Natural killer cell (primary cell): ENCODE measurements at regions not wholly inside any gene's neighbourhood (a gene's known extent, or its start where the extent isn't known, plus 50 kb on each side); places are given as distances from the start of the nearest gene placed in this dataset.
A peak's percentile ranks its signal among the peaks of the same experiment; 100 is the strongest.

Experiments used
- ATAC-seq, 3 donors: fragments of 150-1000 bp in 2 of 3; fragments of 200-7000 bp in 1 of 3; cut with Tn5 transposase; 1 replicate in 1 of 3; 2 replicates in 2 of 3; pipeline ENCODE4 v1.10.0; 2021; ENCODE audit warnings: mild to moderate bottlenecking in 2 of 3, moderate library complexity in 2 of 3
- DNase-seq, 2 donors: peaks; one replicate each; pipeline versions ENCODE4 v3.0.0 to v3.0.0-alpha.2; 2013 to 2021; ENCODE audit warnings: mixed read lengths in 1 of 2
- H3K27ac ChIP-seq: one replicate; pipeline ENCODE4 v1.5.1; 2013; ENCODE audit warnings: mild to moderate bottlenecking, low read length
- H3K27me3 ChIP-seq: one replicate; pipeline ENCODE4 v1.6.1; 2013; ENCODE audit warnings: low read length; ENCODE audit not compliant: control insufficient read depth, insufficient read depth
- H3K36me3 ChIP-seq: one replicate; pipeline ENCODE4 v1.6.1; 2013; ENCODE audit warnings: low read length; ENCODE audit not compliant: control insufficient read depth, insufficient read depth
- H3K4me1 ChIP-seq: one replicate; pipeline ENCODE4 v1.6.1; 2013; ENCODE audit warnings: low read length; ENCODE audit not compliant: control insufficient read depth, insufficient read depth
- H3K4me3 ChIP-seq: one replicate; pipeline ENCODE4 v1.5.1; 2013; ENCODE audit warnings: low read length
- H3K9me3 ChIP-seq: one replicate; pipeline ENCODE4 v1.6.1; 2013; ENCODE audit warnings: low read length; ENCODE audit not compliant: control insufficient read depth, insufficient read depth
- H3K27ac Mint-ChIP-seq, 2 donors: one replicate each; pipeline ENCODE4 v1.8.0; 2022; ENCODE audit warnings: mild to moderate bottlenecking in 2 of 2, mixed read lengths in 2 of 2, moderate library complexity in 1 of 2
- H3K27me3 Mint-ChIP-seq, 2 donors: one replicate each; pipeline ENCODE4 v1.8.0; 2022; ENCODE audit warnings: low read depth in 2 of 2, mixed read lengths in 2 of 2
- H3K36me3 Mint-ChIP-seq: one replicate; pipeline ENCODE4 v1.8.0; 2022; ENCODE audit warnings: mixed read lengths
- H3K4me1 Mint-ChIP-seq, 2 donors: one replicate each; pipeline ENCODE4 v1.8.0; 2022; ENCODE audit warnings: mixed read lengths in 2 of 2
- H3K4me3 Mint-ChIP-seq: one replicate; pipeline ENCODE4 v1.8.0; 2022; ENCODE audit warnings: mild to moderate bottlenecking, moderate library complexity, mixed read lengths
- H3K9me3 Mint-ChIP-seq, 2 donors: one replicate each; pipeline ENCODE4 v1.8.0; 2022; ENCODE audit warnings: mixed read lengths in 2 of 2
- WGBS: methylation state at CpG from one replicate; pipeline ENCODE4 v1.1.7; 2013; ENCODE audit warnings: missing lambda C conversion rate; ENCODE audit not compliant: insufficient coverage; 5-methylcytosine and 5-hydroxymethylcytosine counted together
- intact Hi-C: fragments of 100-400 bp; cut with micrococcal nuclease; formaldehyde crosslinking; loops from one replicate; pipeline ENCODE4 v1.14.2; 2022
- TF ChIP-seq, protein P1 (sequence below): fragments of 200-600 bp; IDR thresholded peaks from one replicate; pipeline ENCODE4 v1.8.0; 2022; ENCODE audit warnings: antibody characterized with exemption

- DNase-seq (no peak), ATAC-seq (no peak)
- no peaks in the 10 kb centered on the region for H3K36me3 Mint-ChIP-seq
- H3K4me3 Mint-ChIP-seq = no peak overlapping the region
- Histone ChIP-seq H3K36me3 (no peaks in the 10 kb centered on the region), H3K9me3 (no peaks in the 10 kb centered on the region), H3K4me1 (no peaks in the 10 kb centered on the region), H3K27me3 (no peaks in the 10 kb centered on the region), H3K4me3 (no peak overlapping the region), H3K27ac (no peak overlapping the region)
- intact Hi-C loops = no loop called here
- H3K4me1 Mint-ChIP-seq = peaks cover 0 to 5% of the 10 kb centered on the region in 2 donors
- WGBS = no CpG with 5 or more reads among the region's 1 CpG
- no peaks in the 10 kb centered on the region for H3K9me3 Mint-ChIP-seq
- H3K27ac Mint-ChIP-seq = no peak overlapping the region
- TF ChIP-seq, protein P1, sequence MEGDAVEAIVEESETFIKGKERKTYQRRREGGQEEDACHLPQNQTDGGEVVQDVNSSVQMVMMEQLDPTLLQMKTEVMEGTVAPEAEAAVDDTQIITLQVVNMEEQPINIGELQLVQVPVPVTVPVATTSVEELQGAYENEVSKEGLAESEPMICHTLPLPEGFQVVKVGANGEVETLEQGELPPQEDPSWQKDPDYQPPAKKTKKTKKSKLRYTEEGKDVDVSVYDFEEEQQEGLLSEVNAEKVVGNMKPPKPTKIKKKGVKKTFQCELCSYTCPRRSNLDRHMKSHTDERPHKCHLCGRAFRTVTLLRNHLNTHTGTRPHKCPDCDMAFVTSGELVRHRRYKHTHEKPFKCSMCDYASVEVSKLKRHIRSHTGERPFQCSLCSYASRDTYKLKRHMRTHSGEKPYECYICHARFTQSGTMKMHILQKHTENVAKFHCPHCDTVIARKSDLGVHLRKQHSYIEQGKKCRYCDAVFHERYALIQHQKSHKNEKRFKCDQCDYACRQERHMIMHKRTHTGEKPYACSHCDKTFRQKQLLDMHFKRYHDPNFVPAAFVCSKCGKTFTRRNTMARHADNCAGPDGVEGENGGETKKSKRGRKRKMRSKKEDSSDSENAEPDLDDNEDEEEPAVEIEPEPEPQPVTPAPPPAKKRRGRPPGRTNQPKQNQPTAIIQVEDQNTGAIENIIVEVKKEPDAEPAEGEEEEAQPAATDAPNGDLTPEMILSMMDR = no peak
- H3K27me3 Mint-ChIP-seq = no peaks in the 10 kb centered on the region
Measured at GRCh38 chr12:67508830-67509229, 139.7 kb upstream of the DYRK2 start.

GRCh38 chr12:67509666-67510386 is 138.7 kb upstream of the DYRK2 start:
- 98% methylated on average over 3 of the region's 4 CpGs for WGBS
- no peak overlapping the region for H3K27ac Mint-ChIP-seq
- ATAC-seq = no peak
- Histone ChIP-seq H3K9me3 (no peaks in the 10 kb centered on the region), H3K36me3 (no peaks in the 10 kb centered on the region), H3K27ac (no peak overlapping the region), H3K4me3 (no peak overlapping the region), H3K4me1 (peaks cover 1% of the 10 kb centered on the region), H3K27me3 (no peaks in the 10 kb centered on the region)
- intact Hi-C loops = no loop called here
- H3K27me3 Mint-ChIP-seq = no peaks in the 10 kb centered on the region
- TF ChIP-seq, protein P1 = no peak
- H3K36me3 Mint-ChIP-seq = no peaks in the 10 kb centered on the region
- no peak for DNase-seq
- no peaks in the 10 kb centered on the region for H3K9me3 Mint-ChIP-seq
- H3K4me1 Mint-ChIP-seq = peaks cover 9 to 13% of the 10 kb centered on the region in 2 donors
- H3K4me3 Mint-ChIP-seq = no peak overlapping the region

DNA sequence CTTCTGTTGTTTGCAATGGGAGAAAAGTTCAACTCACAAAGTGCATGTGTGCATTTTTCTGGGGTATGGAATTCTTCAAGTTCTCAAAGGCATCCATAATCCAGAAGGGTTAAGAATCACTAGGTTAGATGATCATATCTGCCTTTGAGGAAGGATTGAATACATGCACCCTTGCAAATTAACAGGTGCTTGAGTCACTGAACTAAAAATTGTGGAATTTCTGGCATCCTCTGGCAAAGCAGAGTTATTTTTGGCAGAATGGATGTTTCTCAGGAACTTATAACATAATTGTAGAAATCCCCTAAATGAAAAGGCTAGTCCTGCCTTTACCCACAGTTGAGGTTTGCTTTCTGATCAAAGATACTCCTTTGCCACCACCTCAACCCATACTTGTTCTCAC is 136.5 kb upstream of the DYRK2 start:
- H3K36me3 ChIP-seq = no peaks in the 10 kb centered on the region
- TF ChIP-seq, protein P1 = no peak
- H3K27me3 Mint-ChIP-seq = no peaks in the 10 kb centered on the region
- H3K4me1 Mint-ChIP-seq = peaks cover 24 to 33% of the 10 kb centered on the region in 2 donors
- no peaks in the 10 kb centered on the region for H3K36me3 Mint-ChIP-seq
- H3K4me1 ChIP-seq = peaks cover 22% of the 10 kb centered on the region
- intact Hi-C loops = no loop called here
- ATAC-seq = no peak
- no peaks in the 10 kb centered on the region for H3K9me3 ChIP-seq
- DNase-seq = peak in 1 of 2 donors; percentile 14
- no peak overlapping the region for H3K4me3 Mint-ChIP-seq
- H3K27me3 ChIP-seq = no peaks in the 10 kb centered on the region
- no peak overlapping the region for H3K4me3 ChIP-seq
- no peak overlapping the region for H3K27ac ChIP-seq
- no peak overlapping the region for H3K27ac Mint-ChIP-seq
- no peaks in the 10 kb centered on the region for H3K9me3 Mint-ChIP-seq

DNA sequence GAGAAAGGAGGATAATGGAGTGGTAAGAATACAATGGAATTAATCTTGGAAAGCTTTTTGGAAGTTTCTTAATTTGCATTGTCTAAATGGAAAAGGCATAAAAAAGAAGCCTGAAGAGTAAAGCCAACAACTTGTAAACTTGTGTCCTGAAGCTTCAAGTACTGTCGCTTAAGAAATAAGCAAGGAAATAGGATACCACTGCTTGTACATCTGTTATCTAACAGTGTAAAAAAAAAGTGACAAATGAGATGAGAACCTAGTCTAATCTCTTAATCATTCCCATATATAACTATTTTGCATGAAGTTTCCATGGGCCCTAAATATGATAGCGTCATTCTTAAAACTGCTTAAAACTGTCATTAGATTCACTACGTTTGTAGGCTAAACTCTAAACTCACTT is 134.0 kb upstream of the DYRK2 start:
- Histone ChIP-seq H3K27me3 (no peaks in the 10 kb centered on the region), H3K27ac (no peak overlapping the region), H3K9me3 (no peaks in the 10 kb centered on the region), H3K4me3 (no peak overlapping the region), H3K36me3 (no peaks in the 10 kb centered on the region), H3K4me1 (peaks cover 27% of the 10 kb centered on the region)
- WGBS = 87% methylated on average over 3 of the region's 3 CpGs
- DNase-seq (no peak), ATAC-seq (no peak)
- Mint-ChIP-seq H3K9me3 (no peaks in the 10 kb centered on the region), H3K4me3 (peak overlapping the region; percentile 21), H3K4me1 (peaks cover 24 to 38% of the 10 kb centered on the region in 2 donors), H3K27me3 (no peaks in the 10 kb centered on the region), H3K36me3 (no peaks in the 10 kb centered on the region), H3K27ac (peak overlapping the region; percentile 76 to 78)
- intact Hi-C loops = no loop called here
- TF ChIP-seq, protein P1 = no peak
